ENCODE measurements at regions not wholly inside any gene's neighbourhood (a gene's known extent, or its start where the extent isn't known, plus 50 kb on each side); places are given as distances from the start of the nearest gene placed in this dataset.
"Not testable (repeated sequence)": the region's sequence is repeated elsewhere in the genome, so short reads cannot be mapped to it uniquely, and the experiment has no call there.

GRCh38 chr6:134667111-134667510, 282.8 kb downstream of the ALDH8A1 start:
- Mint-ChIP-seq H3K4me3 (no peak overlapping the region), H3K36me3 (no peaks in the 10 kb centered on the region), H3K4me1 (no peaks in the 10 kb centered on the region), H3K27ac (no peak overlapping the region), H3K9me3 (no peaks in the 10 kb centered on the region), H3K27me3 (no peaks in the 10 kb centered on the region)

DNA sequence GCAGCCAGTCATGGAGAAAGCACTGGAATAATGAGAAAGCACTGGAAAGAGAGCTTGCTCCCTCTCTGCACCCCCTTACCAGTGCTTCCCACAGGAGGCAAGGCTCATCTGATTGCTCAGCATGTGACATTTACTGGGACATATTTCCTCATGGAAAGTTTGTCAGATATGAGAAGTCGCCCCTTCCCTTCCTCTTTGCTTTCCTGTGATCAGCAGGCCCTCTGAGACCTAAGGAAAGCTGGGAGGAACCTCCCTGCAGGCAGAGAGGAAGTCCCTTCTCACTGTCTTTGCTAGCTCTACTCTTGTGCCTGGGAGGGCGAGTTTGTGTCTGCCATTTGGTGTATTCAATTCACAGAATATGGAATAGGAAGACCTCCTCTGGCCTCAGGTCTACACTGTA, 283.8 kb downstream of the ALDH8A1 start:
- Mint-ChIP-seq H3K36me3 (no peaks in the 10 kb centered on the region), H3K4me1 (no peaks in the 10 kb centered on the region), H3K27me3 (no peaks in the 10 kb centered on the region), H3K27ac (no peak overlapping the region), H3K4me3 (no peak overlapping the region), H3K9me3 (no peaks in the 10 kb centered on the region)

DNA sequence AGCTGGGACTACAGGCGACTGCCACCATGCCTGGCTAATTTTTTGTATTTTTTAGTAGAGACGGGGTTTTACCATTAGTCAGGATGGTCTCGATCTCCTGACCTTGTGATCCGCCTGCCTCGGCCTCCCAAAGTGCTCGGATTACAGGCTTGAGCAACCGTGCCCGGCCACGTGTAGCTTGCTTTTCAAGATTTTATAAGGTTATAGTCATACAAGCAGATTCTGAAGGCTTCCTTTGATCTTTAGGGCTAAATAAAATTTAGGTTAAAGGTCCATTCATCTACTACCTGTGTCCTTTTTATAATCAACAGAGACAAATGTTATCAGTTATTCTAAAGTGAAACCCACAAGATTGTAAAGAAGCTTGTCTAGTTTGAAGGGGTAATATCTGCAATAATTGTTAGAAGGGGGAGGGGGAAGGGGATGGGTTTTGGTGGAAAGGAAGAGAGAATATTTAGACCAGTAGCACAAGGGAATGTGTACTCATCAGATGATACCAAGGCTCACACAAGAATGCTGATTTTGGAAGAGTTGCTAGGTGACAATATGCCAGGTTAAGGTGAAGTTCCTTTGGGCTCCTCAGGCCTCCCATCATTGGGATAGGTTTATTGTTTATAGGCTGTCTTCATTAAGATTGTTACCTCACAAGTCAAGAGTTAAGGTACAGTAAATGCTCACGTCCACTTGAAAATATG, 284.7 kb downstream of the ALDH8A1 start:
- Mint-ChIP-seq H3K4me1 (no peaks in the 10 kb centered on the region), H3K27ac (no peak overlapping the region), H3K36me3 (no peaks in the 10 kb centered on the region), H3K9me3 (no peaks in the 10 kb centered on the region), H3K4me3 (no peak overlapping the region), H3K27me3 (no peaks in the 10 kb centered on the region)

DNA sequence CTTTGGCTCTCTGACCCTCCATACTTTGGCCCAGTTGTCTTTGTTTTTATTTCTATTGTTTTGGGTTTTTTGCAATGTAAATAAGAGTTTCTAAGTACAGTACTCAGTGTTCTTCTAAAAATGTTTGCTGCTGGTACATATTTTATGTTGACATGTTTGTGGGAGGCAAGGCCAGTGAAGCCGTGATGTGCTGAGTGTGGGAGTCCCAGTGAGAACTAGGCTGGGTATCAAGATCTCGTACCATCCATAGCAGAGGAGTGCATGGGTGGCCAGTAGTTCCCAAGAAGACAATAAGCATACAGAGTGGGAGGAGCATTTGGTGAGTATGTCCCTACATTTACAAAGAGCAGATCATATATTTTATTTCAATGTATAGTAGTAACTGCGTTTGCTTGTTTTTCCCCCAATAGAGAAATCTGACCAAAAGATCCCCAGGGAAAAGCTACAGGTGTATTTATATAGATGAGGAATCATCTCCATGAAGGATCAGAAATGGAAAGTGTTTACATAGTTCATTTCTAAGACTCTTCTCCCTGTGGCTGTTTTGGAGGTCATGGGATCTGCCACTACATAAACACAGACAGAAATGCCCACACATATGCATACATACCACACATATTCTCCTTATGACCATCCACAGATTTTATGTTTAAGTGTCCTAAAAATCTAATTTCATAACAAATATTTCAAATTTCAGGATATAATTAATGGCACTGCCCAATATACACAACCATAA, 285.9 kb downstream of the ALDH8A1 start:
- H3K4me1 Mint-ChIP-seq = no peaks in the 10 kb centered on the region
- no peaks in the 10 kb centered on the region for H3K27me3 Mint-ChIP-seq
- no peaks in the 10 kb centered on the region for H3K36me3 Mint-ChIP-seq
- H3K4me3 Mint-ChIP-seq = no peak overlapping the region
- H3K27ac Mint-ChIP-seq = no peak overlapping the region
- no peaks in the 10 kb centered on the region for H3K9me3 Mint-ChIP-seq

DNA sequence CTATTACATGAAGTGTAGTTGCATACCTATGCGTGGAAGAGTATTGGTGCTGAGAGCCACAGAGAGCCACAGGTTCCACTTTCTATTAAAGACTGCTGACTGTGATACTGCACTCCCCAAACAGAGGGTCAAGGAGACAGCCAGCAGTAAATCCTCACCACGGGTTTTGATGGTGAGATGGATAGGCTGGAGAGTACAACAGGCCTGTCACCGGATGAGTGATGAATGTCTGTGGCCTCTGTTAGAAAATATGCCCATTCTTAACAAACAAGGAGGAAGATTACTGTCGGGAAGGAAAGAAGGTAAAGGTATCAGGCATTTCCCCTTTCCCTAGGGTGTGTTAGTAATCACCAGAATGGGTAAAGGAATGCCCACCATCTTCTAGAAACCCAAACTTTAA, 286.5 kb downstream of the ALDH8A1 start:
- no peak overlapping the region for H3K27ac Mint-ChIP-seq
- no peaks in the 10 kb centered on the region for H3K36me3 Mint-ChIP-seq
- H3K9me3 Mint-ChIP-seq = no peaks in the 10 kb centered on the region
- H3K27me3 Mint-ChIP-seq = no peaks in the 10 kb centered on the region
- H3K4me3 Mint-ChIP-seq = no peak overlapping the region
- H3K4me1 Mint-ChIP-seq = no peaks in the 10 kb centered on the region

DNA sequence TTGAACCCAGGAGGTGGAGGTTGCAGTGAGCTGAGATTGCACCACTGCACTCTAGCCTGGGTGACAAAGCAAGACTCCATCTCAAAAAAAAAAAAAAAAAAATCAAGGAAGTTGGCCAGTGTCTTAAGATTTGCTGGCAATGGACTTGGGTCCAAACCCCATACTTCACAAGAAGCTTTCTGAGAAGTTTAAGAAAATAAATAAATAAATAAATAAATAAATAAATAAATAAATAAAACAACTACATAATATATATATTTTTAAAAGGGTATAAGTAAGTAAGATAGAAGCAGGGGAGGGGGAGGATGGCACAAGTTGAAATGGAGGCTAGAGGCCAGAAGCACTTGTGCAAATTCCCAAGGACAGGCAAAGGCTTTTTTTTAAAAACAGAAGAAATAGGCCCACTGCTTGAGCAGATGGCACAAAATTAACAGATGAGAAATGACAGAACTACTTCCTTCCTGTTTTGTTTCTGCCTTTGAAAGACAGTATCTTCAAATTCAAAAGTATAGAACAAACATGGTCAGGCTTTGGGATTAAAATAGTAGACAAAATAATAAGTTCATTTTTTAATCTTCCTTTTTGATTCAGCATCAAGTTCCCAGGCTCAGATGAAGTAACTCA, 287.7 kb downstream of the ALDH8A1 start:
- Mint-ChIP-seq H3K27me3 (no peaks in the 10 kb centered on the region), H3K27ac (no peak overlapping the region), H3K9me3 (no peaks in the 10 kb centered on the region), H3K4me3 (no peak overlapping the region), H3K36me3 (no peaks in the 10 kb centered on the region), H3K4me1 (no peaks in the 10 kb centered on the region)

DNA sequence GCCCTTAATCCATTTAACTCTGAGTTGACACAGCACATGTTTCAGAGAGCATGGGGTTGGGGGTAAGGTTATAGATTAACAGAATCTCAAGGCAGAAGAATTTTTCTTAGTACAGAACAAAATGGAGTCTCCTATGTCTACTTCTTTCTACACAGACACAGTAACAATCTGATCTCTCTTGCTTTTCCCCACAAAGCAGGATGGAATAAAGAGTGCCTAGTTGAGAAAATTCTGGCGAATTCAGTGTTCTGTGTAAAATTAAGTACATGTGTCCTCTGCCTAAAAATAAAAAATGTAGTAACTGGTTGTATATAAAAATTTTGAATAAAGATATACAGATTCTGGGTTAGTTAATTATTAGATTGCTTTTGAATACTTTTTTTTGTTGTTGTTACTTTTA, 290.0 kb downstream of the ALDH8A1 start:
- not testable (repeated sequence) for H3K27me3 Mint-ChIP-seq, H3K36me3 Mint-ChIP-seq, H3K9me3 Mint-ChIP-seq, H3K4me1 Mint-ChIP-seq, H3K27ac Mint-ChIP-seq, H3K4me3 Mint-ChIP-seq

- no peak overlapping the region for H3K4me3 Mint-ChIP-seq
- H3K9me3 Mint-ChIP-seq = no peaks in the 10 kb centered on the region
- no peaks in the 10 kb centered on the region for H3K4me1 Mint-ChIP-seq
- no peak overlapping the region for H3K27ac Mint-ChIP-seq
- H3K36me3 Mint-ChIP-seq = no peaks in the 10 kb centered on the region
- no peaks in the 10 kb centered on the region for H3K27me3 Mint-ChIP-seq
These were observed 291.3 kb downstream of the ALDH8A1 start for GRCh38 chr6:134658596-134658995.

DNA sequence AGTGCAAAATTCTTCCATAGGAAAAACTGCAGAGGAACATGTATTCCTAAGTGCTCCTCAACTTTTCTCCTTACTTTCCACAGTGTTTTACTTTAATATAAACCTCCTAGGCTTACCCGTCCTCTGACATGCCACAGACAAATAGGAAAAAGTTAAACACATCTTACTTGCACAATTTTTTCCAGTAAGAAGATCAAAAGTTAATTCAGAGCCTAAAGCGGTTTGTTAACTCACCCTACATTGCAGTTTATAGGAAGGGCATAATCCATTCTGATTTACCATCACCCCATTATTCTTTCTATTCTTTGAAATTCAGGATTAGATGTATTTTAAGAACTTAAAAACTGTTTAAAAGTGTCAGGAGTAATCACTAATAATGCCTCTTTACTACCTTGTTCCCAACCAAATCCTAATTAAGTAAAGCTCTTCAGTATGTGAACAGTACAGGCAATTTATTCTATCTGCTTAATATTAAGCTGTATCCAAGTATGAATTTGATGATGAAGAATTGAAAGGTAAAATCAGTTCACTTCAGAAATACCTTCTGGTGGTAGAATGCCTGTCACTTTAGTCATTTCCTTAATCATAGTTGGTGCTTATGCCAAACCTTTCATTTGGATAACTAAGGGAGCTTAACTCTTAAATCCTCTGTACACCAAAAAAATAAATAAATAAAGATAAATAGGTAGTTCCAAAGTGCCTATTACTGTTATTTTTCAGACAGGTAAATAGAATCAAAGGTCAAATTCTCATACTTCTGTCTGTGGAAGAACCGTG, 292.0 kb downstream of the ALDH8A1 start:
- Mint-ChIP-seq H3K27ac (no peak overlapping the region), H3K27me3 (no peaks in the 10 kb centered on the region), H3K36me3 (no peaks in the 10 kb centered on the region), H3K9me3 (no peaks in the 10 kb centered on the region), H3K4me1 (no peaks in the 10 kb centered on the region), H3K4me3 (no peak overlapping the region)

- Mint-ChIP-seq H3K9me3 (no peaks in the 10 kb centered on the region), H3K27ac (no peak overlapping the region), H3K4me1 (no peaks in the 10 kb centered on the region), H3K4me3 (no peak overlapping the region), H3K36me3 (no peaks in the 10 kb centered on the region), H3K27me3 (no peaks in the 10 kb centered on the region)
These were observed 292.6 kb downstream of the ALDH8A1 start for GRCh38 chr6:134657343-134657742.

- no peaks in the 10 kb centered on the region for H3K4me1 Mint-ChIP-seq
- no peaks in the 10 kb centered on the region for H3K36me3 Mint-ChIP-seq
- H3K27me3 Mint-ChIP-seq = no peaks in the 10 kb centered on the region
- H3K4me3 Mint-ChIP-seq = no peak overlapping the region
- no peak overlapping the region for H3K27ac Mint-ChIP-seq
- H3K9me3 Mint-ChIP-seq = no peaks in the 10 kb centered on the region
These were observed 295.1 kb downstream of the ALDH8A1 start for GRCh38 chr6:134654751-134655150.

- H3K36me3 Mint-ChIP-seq = no peaks in the 10 kb centered on the region
- no peaks in the 10 kb centered on the region for H3K27me3 Mint-ChIP-seq
- no peak overlapping the region for H3K27ac Mint-ChIP-seq
- no peaks in the 10 kb centered on the region for H3K9me3 Mint-ChIP-seq
- no peak overlapping the region for H3K4me3 Mint-ChIP-seq
- no peaks in the 10 kb centered on the region for H3K4me1 Mint-ChIP-seq
These were observed 298.4 kb downstream of the ALDH8A1 start for GRCh38 chr6:134651519-134651918.

- Mint-ChIP-seq H3K4me1 (no peaks in the 10 kb centered on the region), H3K4me3 (no peak overlapping the region), H3K27me3 (no peaks in the 10 kb centered on the region), H3K9me3 (no peaks in the 10 kb centered on the region), H3K36me3 (no peaks in the 10 kb centered on the region), H3K27ac (no peak overlapping the region)
These were observed 302.0 kb downstream of the ALDH8A1 start for GRCh38 chr6:134647861-134648260.

- H3K27me3 Mint-ChIP-seq = no peaks in the 10 kb centered on the region
- H3K4me3 Mint-ChIP-seq = no peak overlapping the region
- no peaks in the 10 kb centered on the region for H3K9me3 Mint-ChIP-seq
- H3K4me1 Mint-ChIP-seq = peaks cover 14% of the 10 kb centered on the region
- H3K36me3 Mint-ChIP-seq = no peaks in the 10 kb centered on the region
- H3K27ac Mint-ChIP-seq = no peak overlapping the region
These were observed 307.1 kb downstream of the ALDH8A1 start for GRCh38 chr6:134642819-134643218.

- Mint-ChIP-seq H3K9me3 (no peaks in the 10 kb centered on the region), H3K4me3 (no peak overlapping the region), H3K27me3 (no peaks in the 10 kb centered on the region), H3K27ac (no peak overlapping the region), H3K36me3 (no peaks in the 10 kb centered on the region), H3K4me1 (peaks cover 14% of the 10 kb centered on the region)
These were observed 307.6 kb downstream of the ALDH8A1 start for GRCh38 chr6:134642279-134642678.

DNA sequence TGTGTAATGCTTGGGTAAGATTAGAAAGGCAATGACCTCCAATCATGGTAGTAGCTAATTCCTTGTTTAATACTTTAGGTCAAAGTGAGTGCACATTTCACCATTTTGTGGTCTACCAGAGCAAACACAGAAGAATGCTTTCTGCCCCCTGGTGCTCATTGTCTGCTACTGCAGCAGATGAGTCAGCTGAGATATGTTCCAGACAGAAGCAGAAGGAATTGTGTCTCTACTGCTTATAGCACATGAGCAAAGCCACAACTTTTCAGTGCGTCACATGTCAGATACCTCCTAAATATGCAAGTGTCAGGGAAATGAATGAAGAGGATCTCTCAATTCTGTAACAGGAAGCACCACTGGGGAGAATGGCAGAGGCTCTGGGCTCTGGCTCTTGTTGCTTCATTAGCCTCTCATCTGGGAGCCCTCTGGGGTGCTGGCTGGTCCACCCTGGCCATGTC, 308.9 kb downstream of the ALDH8A1 start:
- H3K36me3 Mint-ChIP-seq = no peaks in the 10 kb centered on the region
- H3K9me3 Mint-ChIP-seq = no peaks in the 10 kb centered on the region
- no peak overlapping the region for H3K4me3 Mint-ChIP-seq
- H3K27ac Mint-ChIP-seq = no peak overlapping the region
- no peaks in the 10 kb centered on the region for H3K27me3 Mint-ChIP-seq
- peaks cover 20% of the 10 kb centered on the region for H3K4me1 Mint-ChIP-seq
